PC-3 (cell line): ENCODE measurements at regions not wholly inside any gene's neighbourhood (a gene's known extent, or its start where the extent isn't known, plus 50 kb on each side); places are given as distances from the start of the nearest gene placed in this dataset.

ENCODE experiments used
- EZH2 ChIP-seq: fragments of 300-600 bp; sonication (generic); IDR thresholded peaks from one replicate; pipeline ENCODE4 v1.6.1; 2017; ENCODE audit warnings: antibody characterized with exemption, mild to moderate bottlenecking, low read length; ENCODE audit not compliant: unreplicated experiment
- EZH2phosphoT487 ChIP-seq: fragments of 300-600 bp; sonication (generic); IDR thresholded peaks from 2 replicates; pipeline ENCODE4 v1.6.1; 2018; ENCODE audit warnings: mild to moderate bottlenecking, antibody characterized with exemption, low read length, borderline replicate concordance
- TF ChIP-seq, protein P1 (sequence below): fragments of 300-600 bp; sonication (generic); conservative IDR thresholded peaks from 2 replicates; pipeline ENCODE4 v1.5.1; 2017; ENCODE audit warnings: antibody characterized with exemption, low read depth, mild to moderate bottlenecking, low read length

DNA sequence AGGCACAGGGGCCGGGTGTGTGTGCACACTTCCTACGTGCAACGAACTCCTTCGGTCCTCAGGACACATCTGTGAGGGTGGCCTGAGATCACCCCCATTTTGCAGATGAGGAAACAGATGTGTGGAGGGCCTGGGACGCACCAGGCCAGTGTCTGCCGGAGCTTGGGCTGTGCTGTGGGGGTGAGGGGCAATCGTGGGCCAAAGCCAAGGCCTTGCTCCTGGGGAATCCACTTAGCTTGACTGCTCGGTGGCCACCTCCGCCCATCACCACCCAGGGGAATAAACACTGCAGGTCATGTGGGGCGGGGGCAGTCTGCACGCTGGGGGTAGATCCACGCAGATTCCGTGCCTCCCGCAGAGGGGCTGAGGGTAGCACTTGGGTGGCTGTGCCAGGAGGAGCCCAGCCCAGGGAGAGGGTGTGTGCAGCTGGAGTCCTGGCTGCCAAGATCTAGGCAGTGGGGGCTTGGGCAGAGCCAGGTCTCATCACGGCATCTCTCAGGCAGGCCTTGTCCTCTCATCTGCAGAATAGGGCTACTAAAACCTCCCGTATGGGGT lies 70.8 kb upstream of the EN2 start:
- TF ChIP-seq, protein P1, sequence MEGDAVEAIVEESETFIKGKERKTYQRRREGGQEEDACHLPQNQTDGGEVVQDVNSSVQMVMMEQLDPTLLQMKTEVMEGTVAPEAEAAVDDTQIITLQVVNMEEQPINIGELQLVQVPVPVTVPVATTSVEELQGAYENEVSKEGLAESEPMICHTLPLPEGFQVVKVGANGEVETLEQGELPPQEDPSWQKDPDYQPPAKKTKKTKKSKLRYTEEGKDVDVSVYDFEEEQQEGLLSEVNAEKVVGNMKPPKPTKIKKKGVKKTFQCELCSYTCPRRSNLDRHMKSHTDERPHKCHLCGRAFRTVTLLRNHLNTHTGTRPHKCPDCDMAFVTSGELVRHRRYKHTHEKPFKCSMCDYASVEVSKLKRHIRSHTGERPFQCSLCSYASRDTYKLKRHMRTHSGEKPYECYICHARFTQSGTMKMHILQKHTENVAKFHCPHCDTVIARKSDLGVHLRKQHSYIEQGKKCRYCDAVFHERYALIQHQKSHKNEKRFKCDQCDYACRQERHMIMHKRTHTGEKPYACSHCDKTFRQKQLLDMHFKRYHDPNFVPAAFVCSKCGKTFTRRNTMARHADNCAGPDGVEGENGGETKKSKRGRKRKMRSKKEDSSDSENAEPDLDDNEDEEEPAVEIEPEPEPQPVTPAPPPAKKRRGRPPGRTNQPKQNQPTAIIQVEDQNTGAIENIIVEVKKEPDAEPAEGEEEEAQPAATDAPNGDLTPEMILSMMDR = no peak
- TF ChIP-seq EZH2 = no peak
- no peak for TF ChIP-seq EZH2phosphoT487
